Fibroblast of the aortic adventitia (primary cell): ENCODE measurements at regions not wholly inside any gene's neighbourhood (a gene's known extent, or its start where the extent isn't known, plus 50 kb on each side); places are given as distances from the start of the nearest gene placed in this dataset.

Experiments used
- DNase-seq: peaks from one replicate; pipeline ENCODE4 v3.0.0-alpha.2; 2010; ENCODE audit warnings: low read depth
- H3K4me3 ChIP-seq: 2 replicates; pipeline ENCODE4 v1.5.1; 2011; ENCODE audit warnings: low read depth, mild to moderate bottlenecking, control low read depth, low read length, moderate library complexity
- TF ChIP-seq, protein P1 (sequence below): IDR thresholded peaks from 2 replicates; pipeline ENCODE4 v1.5.1; 2011; ENCODE audit warnings: mild to moderate bottlenecking, low read length, control low read depth, inconsistent platforms; ENCODE audit not compliant: insufficient read depth

DNA sequence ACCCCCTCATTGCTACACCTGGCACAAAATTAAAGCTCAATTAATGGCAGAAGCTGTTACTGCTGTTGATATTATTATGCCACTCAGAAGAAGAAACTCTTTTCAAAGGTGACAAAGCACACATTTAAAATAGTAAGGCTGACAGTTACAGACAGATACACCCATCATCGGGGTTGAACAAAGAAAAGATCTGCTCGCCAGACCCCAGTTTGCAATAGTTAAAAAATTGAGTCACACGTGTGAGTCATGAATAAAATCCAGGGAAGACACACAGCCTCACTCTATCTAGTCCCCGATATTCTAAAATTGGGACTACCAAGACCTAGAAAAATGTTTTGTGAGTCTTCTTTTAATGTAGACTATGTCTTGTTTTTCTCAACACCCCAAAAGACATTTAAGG is 330.0 kb upstream of the SOX9 start:
- DNase-seq = no peak
- no peak overlapping the region for H3K4me3 ChIP-seq
- TF ChIP-seq, protein P1, sequence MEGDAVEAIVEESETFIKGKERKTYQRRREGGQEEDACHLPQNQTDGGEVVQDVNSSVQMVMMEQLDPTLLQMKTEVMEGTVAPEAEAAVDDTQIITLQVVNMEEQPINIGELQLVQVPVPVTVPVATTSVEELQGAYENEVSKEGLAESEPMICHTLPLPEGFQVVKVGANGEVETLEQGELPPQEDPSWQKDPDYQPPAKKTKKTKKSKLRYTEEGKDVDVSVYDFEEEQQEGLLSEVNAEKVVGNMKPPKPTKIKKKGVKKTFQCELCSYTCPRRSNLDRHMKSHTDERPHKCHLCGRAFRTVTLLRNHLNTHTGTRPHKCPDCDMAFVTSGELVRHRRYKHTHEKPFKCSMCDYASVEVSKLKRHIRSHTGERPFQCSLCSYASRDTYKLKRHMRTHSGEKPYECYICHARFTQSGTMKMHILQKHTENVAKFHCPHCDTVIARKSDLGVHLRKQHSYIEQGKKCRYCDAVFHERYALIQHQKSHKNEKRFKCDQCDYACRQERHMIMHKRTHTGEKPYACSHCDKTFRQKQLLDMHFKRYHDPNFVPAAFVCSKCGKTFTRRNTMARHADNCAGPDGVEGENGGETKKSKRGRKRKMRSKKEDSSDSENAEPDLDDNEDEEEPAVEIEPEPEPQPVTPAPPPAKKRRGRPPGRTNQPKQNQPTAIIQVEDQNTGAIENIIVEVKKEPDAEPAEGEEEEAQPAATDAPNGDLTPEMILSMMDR = no peak

DNA sequence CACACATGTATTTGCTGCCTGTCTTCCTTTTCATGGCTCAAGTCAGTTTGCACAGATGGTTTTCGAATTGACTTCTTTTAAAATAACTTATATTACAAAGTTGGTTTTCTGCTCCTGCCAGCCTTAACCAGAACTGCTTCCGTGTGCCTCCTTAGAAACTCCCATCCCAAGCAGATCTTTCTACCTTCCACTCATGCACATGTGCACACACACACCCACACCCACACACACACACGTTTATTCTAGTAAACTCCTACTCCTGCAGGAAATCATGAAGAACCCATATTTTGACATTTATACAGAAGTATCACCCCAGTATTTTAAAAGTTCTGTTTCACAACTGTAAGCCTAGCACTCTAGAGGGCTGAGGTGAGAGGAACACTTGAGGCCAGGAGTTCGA is 329.5 kb upstream of the SOX9 start:
- no peak for DNase-seq
- TF ChIP-seq, protein P1 = no peak
- H3K4me3 ChIP-seq = no peak overlapping the region

DNA sequence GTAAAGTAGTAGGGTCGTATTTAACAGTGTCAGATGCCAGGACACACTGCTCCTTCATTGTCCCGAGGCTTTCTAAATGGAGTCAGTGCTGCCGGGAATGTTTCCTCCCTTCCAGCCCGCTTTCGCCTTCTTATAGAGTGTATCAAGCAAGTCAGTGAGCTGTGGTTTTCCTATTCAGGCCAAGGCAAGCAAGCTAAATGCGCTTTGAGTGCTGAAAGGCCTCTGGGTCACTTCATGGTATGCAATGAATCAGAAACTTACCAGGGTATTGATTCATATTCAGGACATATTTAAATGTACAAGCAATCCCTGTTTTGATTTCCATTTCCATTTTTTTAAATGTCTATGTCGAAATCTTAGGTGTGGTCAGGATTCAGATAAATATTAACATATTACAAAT is 327.9 kb upstream of the SOX9 start:
- TF ChIP-seq, protein P1 = no peak
- peak; percentile 9 for DNase-seq
- H3K4me3 ChIP-seq = no peak overlapping the region

DNA sequence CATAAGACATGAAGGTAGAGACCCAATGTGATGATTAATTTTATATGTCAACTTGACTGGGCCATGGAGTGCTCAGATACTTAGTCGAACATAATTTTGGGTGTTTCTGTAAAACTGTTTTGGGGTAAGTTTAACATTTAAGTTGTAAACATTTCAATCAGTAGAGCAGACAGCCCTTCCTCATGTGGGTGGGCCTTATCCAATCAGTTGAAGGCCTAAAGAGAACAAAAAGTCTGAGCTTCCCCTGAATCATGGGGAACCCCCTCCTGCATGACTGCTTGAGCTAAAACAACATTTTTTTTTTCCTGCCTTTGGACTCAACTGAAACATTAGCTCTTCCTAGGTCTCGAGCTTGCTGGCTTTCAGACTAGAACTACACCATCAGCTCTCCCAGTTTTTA is 327.3 kb upstream of the SOX9 start:
- TF ChIP-seq, protein P1 = no peak
- H3K4me3 ChIP-seq = no peak overlapping the region
- DNase-seq = no peak

DNA sequence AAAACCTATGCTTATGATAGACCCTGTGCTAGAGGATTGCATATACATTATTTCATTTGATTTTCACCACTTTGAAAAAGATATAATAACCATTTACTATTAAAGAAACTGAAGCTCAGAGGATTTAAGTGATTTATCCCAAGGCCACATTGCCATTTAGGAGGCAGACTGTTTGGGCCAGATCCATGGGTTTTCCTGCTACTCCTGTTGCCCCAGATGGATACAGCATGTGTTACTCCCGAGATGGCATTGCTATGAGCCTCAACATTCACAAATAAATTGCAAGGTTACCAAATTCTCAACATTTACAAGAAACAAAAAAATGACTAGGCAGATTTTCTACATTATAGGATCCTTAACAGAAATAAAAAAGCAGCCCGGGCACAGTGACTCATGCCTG is 322.1 kb upstream of the SOX9 start:
- no peak for DNase-seq
- TF ChIP-seq, protein P1 = no peak
- no peak overlapping the region for H3K4me3 ChIP-seq

DNA sequence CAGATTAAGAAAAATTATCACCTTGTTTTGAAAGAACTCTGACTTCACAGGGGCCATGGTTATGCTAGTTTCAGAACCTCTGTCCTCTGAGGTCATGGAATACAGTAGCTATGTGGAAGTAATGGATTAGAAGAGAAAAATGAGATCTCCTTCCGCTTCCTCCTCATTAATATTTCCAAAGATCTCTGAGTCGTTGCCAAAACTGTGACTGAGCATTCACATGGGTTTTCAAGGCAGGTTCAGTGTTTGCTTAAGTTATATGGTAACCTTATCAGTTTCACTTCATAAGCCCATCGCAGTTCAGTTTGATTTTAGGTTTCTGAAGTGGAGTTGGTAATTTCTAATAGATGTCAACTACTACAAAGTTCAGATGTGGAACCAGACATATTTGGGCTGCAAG is 321.2 kb upstream of the SOX9 start:
- H3K4me3 ChIP-seq = no peak overlapping the region
- TF ChIP-seq, protein P1 = no peak
- no peak for DNase-seq

DNA sequence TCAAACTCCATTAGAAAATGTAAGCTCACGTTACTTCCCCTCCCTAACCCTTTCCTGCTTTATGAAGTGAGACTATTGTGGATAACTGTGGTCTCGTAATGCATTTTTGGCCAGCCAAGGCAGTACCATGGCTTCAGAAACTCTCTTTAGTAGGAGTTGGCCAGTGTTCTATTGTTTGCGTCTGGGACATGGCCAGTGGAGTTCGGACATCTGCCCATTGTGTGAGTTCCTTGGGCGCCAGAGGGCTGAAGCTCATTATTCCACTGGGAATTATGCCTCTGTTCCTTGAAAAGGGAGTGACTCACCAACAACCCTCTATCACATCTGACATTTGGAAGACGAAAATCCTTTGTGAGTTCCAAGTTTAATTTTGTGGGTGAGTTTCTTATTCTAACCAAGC is 319.5 kb upstream of the SOX9 start:
- no peak overlapping the region for H3K4me3 ChIP-seq
- TF ChIP-seq, protein P1 = no peak
- DNase-seq = peak; percentile 1
